ENCODE measurements at regions not wholly inside any gene's neighbourhood (a gene's known extent, or its start where the extent isn't known, plus 50 kb on each side); places are given as distances from the start of the nearest gene placed in this dataset.

GRCh38 chr18:11296946-11297345 is 147.6 kb upstream of the PIEZO2 start:
- Mint-ChIP-seq H3K9me3 (ENCODE audit: low read depth) (peaks cover 22% of the 10 kb centered on the region), H3K4me1 (ENCODE audit: low read depth) (no peaks in the 10 kb centered on the region), H3K27me3 (ENCODE audit: low read depth) (no peaks in the 10 kb centered on the region), H3K27ac (ENCODE audit: unreplicated experiment) (no peak overlapping the region), H3K4me3 (ENCODE audit: unreplicated experiment) (no peak overlapping the region), H3K36me3 (ENCODE audit: low read depth) (peaks cover 10% of the 10 kb centered on the region)
- DNase-seq (ENCODE audit: low spot score): no peak
- TF ChIP-seq CTCF (IDR thresholded peaks at IDR 0.05): no peak

- H3K9me3 Mint-ChIP-seq (ENCODE audit: low read depth): no peaks in the 10 kb centered on the region
- H3K36me3 Mint-ChIP-seq (ENCODE audit: low read depth): no peaks in the 10 kb centered on the region
- H3K4me1 Mint-ChIP-seq (ENCODE audit: low read depth): no peaks in the 10 kb centered on the region
- no peak for DNase-seq (ENCODE audit: low spot score)
- H3K27me3 Mint-ChIP-seq (ENCODE audit: low read depth): no peaks in the 10 kb centered on the region
- no peak overlapping the region for H3K4me3 Mint-ChIP-seq (ENCODE audit: unreplicated experiment)
- TF ChIP-seq CTCF (IDR thresholded peaks at IDR 0.05): no peak
- no peak overlapping the region for H3K27ac Mint-ChIP-seq (ENCODE audit: unreplicated experiment)
These were observed 144.4 kb upstream of the PIEZO2 start for GRCh38 chr18:11293794-11294193.

GRCh38 chr18:11290786-11291185 is 141.4 kb upstream of the PIEZO2 start:
- Mint-ChIP-seq H3K4me1 (ENCODE audit: low read depth) (no peaks in the 10 kb centered on the region), H3K4me3 (ENCODE audit: unreplicated experiment) (no peak overlapping the region), H3K27me3 (ENCODE audit: low read depth) (no peaks in the 10 kb centered on the region), H3K27ac (ENCODE audit: unreplicated experiment) (no peak overlapping the region), H3K36me3 (ENCODE audit: low read depth) (no peaks in the 10 kb centered on the region), H3K9me3 (ENCODE audit: low read depth) (no peaks in the 10 kb centered on the region)
- no peak for TF ChIP-seq CTCF (IDR thresholded peaks at IDR 0.05)
- no peak for DNase-seq (ENCODE audit: low spot score)

GRCh38 chr18:11289248-11289647 is 139.9 kb upstream of the PIEZO2 start:
- Mint-ChIP-seq H3K27ac (ENCODE audit: unreplicated experiment) (no peak overlapping the region), H3K27me3 (ENCODE audit: low read depth) (no peaks in the 10 kb centered on the region), H3K36me3 (ENCODE audit: low read depth) (no peaks in the 10 kb centered on the region), H3K4me1 (ENCODE audit: low read depth) (peaks cover 11% of the 10 kb centered on the region), H3K4me3 (ENCODE audit: unreplicated experiment) (no peak overlapping the region), H3K9me3 (ENCODE audit: low read depth) (no peaks in the 10 kb centered on the region)
- no peak for DNase-seq (ENCODE audit: low spot score)
- TF ChIP-seq CTCF (IDR thresholded peaks at IDR 0.05): no peak

- DNase-seq (ENCODE audit: low spot score): no peak
- no peak overlapping the region for H3K27ac Mint-ChIP-seq (ENCODE audit: unreplicated experiment)
- peaks cover 19% of the 10 kb centered on the region for H3K4me1 Mint-ChIP-seq (ENCODE audit: low read depth)
- no peaks in the 10 kb centered on the region for H3K27me3 Mint-ChIP-seq (ENCODE audit: low read depth)
- TF ChIP-seq CTCF (IDR thresholded peaks at IDR 0.05): no peak
- no peaks in the 10 kb centered on the region for H3K36me3 Mint-ChIP-seq (ENCODE audit: low read depth)
- no peak overlapping the region for H3K4me3 Mint-ChIP-seq (ENCODE audit: unreplicated experiment)
- H3K9me3 Mint-ChIP-seq (ENCODE audit: low read depth): no peaks in the 10 kb centered on the region
These were observed 139.0 kb upstream of the PIEZO2 start for GRCh38 chr18:11288401-11288800.

Measured in chondrocyte (in vitro differentiated cells).